Left ventricle myocardium inferior (tissue), 1 donor: ENCODE measurements at regions not wholly inside any gene's neighbourhood (a gene's known extent, or its start where the extent isn't known, plus 50 kb on each side); places are given as distances from the start of the nearest gene placed in this dataset.
"Not testable (repeated sequence)": the region's sequence is repeated elsewhere in the genome, so short reads cannot be mapped to it uniquely, and the experiment has no call there.

Source experiments
- DNase-seq: peaks from one replicate; pipeline ENCODE4 v3.0.0-alpha.2; 2020
- H3K27ac ChIP-seq: fragments of 200-600 bp; replicated peaks from 2 replicates; pipeline ENCODE4 v1.8.0; 2021
- H3K27me3 ChIP-seq: fragments of 200-600 bp; 2 replicates; pipeline ENCODE4 v1.8.0; 2021; ENCODE audit warnings: low read depth
- H3K36me3 ChIP-seq: fragments of 200-600 bp; 2 replicates; pipeline ENCODE4 v1.8.0; 2021
- H3K4me1 ChIP-seq: fragments of 200-600 bp; 2 replicates; pipeline ENCODE4 v1.8.0; 2021
- H3K4me3 ChIP-seq: fragments of 200-600 bp; 2 replicates; pipeline ENCODE4 v1.8.0; 2021; ENCODE audit warnings: mild to moderate bottlenecking, moderate library complexity
- H3K9me3 ChIP-seq: fragments of 200-600 bp; replicated peaks from 2 replicates; pipeline ENCODE4 v1.8.0; 2021
- intact Hi-C: fragments of 100-400 bp; cut with micrococcal nuclease; formaldehyde crosslinking; loops from one replicate; pipeline ENCODE4 v1.11.0; 2022
- TF ChIP-seq, protein P1 (sequence below): fragments of 200-600 bp; IDR thresholded peaks from 2 replicates; pipeline ENCODE4 v1.8.0; 2021; ENCODE audit warnings: antibody characterized with exemption, mild to moderate bottlenecking, borderline replicate concordance
- donor health status: DM: no; HTN: yes; CAD: no; lungs with severe emphysema.

DNA sequence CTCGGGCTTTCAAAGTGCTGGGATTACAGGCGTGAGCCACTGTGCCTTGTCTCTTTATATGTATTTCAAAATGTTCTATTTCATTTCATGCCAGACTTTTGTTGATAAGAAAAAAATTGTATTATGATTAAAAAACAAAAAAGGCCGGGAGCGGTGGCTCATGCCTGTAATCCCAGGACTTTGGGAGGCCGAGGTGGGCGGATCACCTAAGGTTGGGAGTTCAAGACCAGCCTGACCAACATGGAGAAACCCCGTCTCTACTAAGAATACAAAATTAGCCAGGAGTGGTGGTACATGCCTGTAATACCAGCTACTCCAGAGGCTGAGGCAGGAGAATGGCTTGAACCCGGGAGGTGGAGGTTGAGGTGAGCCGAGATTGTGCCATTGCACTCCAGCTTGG lies 121.9 kb downstream of the KCNJ18 start:
- H3K9me3 ChIP-seq, H3K36me3 ChIP-seq, DNase-seq, intact Hi-C loops, H3K27ac ChIP-seq, H3K4me1 ChIP-seq, H3K4me3 ChIP-seq: not testable (repeated sequence)
- peaks cover 20% of the 10 kb centered on the region for H3K27me3 ChIP-seq

DNA sequence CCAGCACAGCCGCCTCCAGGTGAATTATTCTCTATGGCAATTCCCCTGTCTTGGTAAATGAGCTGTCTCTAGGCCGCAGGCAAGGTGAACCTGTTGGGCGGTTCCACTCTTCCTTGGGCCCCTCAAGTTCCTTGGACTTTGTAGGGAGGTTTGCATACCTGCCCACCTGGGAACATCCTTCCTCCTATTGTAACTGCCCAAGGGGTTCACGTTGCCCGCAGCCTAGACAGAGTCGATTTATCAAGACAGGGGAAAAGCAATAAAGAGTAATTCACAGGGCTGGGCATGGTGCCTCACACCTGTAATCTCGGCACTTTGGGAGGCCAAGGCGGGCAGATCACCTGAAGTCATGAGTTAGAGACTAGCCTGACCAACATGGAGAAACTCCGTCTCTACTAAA lies 122.5 kb downstream of the KCNJ18 start:
- no peaks in the 10 kb centered on the region for H3K4me1 ChIP-seq
- H3K4me3 ChIP-seq, result no peak overlapping the region
- H3K36me3 ChIP-seq, result no peaks in the 10 kb centered on the region
- H3K27me3 ChIP-seq, result peaks cover 24% of the 10 kb centered on the region
- peaks cover 4% of the 10 kb centered on the region for H3K9me3 ChIP-seq
- intact Hi-C loops, result no loop called here
- TF ChIP-seq, protein P1, sequence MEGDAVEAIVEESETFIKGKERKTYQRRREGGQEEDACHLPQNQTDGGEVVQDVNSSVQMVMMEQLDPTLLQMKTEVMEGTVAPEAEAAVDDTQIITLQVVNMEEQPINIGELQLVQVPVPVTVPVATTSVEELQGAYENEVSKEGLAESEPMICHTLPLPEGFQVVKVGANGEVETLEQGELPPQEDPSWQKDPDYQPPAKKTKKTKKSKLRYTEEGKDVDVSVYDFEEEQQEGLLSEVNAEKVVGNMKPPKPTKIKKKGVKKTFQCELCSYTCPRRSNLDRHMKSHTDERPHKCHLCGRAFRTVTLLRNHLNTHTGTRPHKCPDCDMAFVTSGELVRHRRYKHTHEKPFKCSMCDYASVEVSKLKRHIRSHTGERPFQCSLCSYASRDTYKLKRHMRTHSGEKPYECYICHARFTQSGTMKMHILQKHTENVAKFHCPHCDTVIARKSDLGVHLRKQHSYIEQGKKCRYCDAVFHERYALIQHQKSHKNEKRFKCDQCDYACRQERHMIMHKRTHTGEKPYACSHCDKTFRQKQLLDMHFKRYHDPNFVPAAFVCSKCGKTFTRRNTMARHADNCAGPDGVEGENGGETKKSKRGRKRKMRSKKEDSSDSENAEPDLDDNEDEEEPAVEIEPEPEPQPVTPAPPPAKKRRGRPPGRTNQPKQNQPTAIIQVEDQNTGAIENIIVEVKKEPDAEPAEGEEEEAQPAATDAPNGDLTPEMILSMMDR, result no peak
- no peak overlapping the region for H3K27ac ChIP-seq
- no peak for DNase-seq

DNA sequence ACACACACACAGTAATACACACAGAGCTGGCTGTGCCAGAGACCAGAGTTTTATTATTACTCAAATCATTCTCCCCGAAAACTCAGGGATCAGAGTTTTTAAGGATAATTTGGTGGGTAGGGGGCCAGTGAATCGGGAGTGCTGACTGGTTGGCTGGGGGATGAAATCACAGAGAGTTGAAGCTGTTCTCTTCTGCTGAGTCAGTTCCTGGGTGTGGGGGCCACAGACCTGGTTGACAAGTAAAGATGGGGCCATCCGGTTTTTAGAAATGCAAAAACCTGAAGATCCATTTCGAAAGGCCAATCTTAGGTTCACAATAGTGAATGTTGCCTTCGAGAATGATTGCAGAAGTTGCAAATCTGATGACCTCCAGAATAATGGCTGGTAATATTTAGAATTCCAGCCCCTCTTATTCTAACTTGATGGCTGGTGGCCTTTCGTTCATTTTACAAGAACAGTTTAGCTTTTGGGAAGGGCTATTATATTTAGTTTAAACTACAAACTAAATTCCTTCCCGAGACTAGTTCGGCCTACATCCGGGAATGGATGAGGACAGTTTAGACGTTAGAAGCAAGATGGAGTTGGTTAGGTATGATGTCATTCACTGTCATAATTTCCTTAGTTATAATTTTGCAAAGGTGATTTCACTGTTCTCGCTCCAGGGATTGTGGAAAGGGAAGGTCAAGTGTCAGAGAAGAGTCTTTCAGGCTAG lies 123.2 kb downstream of the KCNJ18 start:
- TF ChIP-seq, protein P1, result no peak

DNA sequence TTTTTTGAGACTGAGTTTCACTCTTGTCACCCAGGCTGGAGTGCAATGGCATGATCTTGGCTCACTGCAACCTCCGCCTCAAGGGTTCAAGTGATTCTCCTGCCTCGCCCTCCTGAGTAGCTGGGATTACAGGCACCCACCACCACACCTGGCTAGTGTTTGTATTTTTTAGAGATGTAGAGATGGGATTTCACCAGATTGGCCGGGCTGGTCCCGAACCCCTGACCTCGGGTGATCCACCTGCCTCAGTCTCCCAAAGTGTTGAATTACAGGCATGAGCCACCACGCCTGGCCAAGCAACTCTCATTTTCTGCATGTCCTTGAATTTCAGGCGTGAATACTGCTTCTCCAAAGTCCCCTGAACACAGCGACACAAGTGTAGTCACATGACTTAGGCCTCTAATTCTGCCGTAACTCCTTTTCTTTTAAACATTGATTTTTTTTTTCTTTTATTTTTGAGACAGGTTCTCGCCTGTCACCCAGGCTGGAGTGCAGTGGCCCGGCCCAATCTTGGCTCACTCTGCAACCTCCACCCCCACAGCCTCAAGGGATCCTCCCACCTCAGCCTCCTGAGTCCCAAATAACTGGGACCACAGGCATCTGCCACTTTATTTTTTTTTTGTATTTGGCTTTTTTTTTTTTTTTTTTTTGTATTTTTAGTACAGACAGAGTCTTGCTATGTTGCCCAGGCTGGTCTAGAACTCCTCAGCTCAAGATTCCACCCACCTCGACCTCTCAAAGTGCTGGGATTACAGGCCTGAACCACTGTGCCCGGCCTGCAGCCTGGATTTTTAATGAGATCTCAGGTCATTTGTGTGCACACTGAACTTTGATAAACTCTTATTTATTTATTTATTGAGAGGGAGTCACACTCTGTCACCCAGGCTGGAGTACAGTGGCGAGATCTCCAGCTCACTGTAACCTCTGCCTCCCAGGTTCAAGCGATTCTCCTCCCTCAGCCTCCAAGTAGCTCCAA lies 124.6 kb downstream of the KCNJ18 start:
- H3K27me3 ChIP-seq, result peaks cover 30% of the 10 kb centered on the region
- H3K4me3 ChIP-seq, result no peak overlapping the region
- no peak for DNase-seq
- no peaks in the 10 kb centered on the region for H3K4me1 ChIP-seq
- intact Hi-C loops, result no loop called here
- H3K36me3 ChIP-seq, result no peaks in the 10 kb centered on the region
- TF ChIP-seq, protein P1, result no peak
- peaks cover 4% of the 10 kb centered on the region for H3K9me3 ChIP-seq
- H3K27ac ChIP-seq, result no peak overlapping the region

More for the DNA sequence above, 123.2 kb downstream of the KCNJ18 start:
- no peaks in the 10 kb centered on the region for H3K4me1 ChIP-seq
- peaks cover 30% of the 10 kb centered on the region for H3K27me3 ChIP-seq
- H3K4me3 ChIP-seq, result no peak overlapping the region
- no peak overlapping the region for H3K27ac ChIP-seq
- intact Hi-C loops, result no loop called here
- H3K36me3 ChIP-seq, result no peaks in the 10 kb centered on the region
- no peak for DNase-seq
- peaks cover 4% of the 10 kb centered on the region for H3K9me3 ChIP-seq

DNA sequence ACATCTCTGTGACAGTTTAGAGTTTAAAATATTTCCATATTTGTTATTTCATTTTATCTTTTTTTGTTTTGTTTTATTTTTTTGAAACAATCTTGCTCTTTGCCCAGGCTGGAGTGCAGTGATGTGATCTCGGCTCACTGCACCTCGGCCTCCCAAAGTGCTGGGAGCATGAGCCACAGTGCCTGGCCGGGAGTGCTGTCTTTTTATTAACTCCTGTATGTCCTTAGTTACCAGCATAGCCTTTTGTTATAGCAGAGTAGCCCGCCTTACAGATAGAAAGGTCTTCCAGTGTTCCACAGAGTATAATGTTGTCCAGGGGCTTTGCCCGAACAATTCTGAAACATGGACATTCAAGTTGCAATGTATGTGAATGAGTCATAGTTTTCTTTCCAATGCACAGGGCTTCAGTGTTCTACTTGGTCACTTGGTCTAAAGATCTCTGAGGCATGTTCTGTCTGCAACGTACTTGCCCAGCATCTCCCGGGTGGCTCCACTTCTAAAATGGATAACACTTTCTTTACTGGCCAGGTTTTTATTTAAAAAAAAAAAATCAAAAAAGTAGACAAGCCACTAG lies 125.6 kb downstream of the KCNJ18 start:
- Histone ChIP-seq H3K36me3 (no peaks in the 10 kb centered on the region), H3K4me1 (no peaks in the 10 kb centered on the region), H3K9me3 (peaks cover 4% of the 10 kb centered on the region), H3K4me3 (no peak overlapping the region), H3K27ac (no peak overlapping the region), H3K27me3 (peaks cover 34% of the 10 kb centered on the region)
- TF ChIP-seq, protein P1, result no peak
- DNase-seq, result no peak
- intact Hi-C loops, result no loop called here
